ENCODE measurements at regions not wholly inside any gene's neighbourhood (a gene's known extent, or its start where the extent isn't known, plus 50 kb on each side); places are given as distances from the start of the nearest gene placed in this dataset.
A peak's percentile ranks its signal among the peaks of the same experiment; 100 is the strongest.

GRCh38 chr7:109545686-109546085, 976.0 kb downstream of the DNAJB9 start:
- Histone ChIP-seq H3K36me3 (no peaks in the 10 kb centered on the region), H3K9me3 (no peaks in the 10 kb centered on the region), H3K4me1 (no peaks in the 10 kb centered on the region), H3K27me3 (no peaks in the 10 kb centered on the region), H3K27ac (no peak overlapping the region), H3K4me3 (no peak overlapping the region)
- intact Hi-C loops (cut with DNase I): no loop called here
- TF ChIP-seq CTCF (IDR thresholded peaks at IDR 0.05): no peak
- ATAC-seq: no peak
- DNase-seq: no peak

- H3K4me1 ChIP-seq: no peaks in the 10 kb centered on the region
- no peak overlapping the region for H3K27ac ChIP-seq
- intact Hi-C loops (cut with DNase I): no loop called here
- TF ChIP-seq CTCF (IDR thresholded peaks at IDR 0.05): no peak
- H3K36me3 ChIP-seq: no peaks in the 10 kb centered on the region
- ATAC-seq: no peak
- DNase-seq: peak in 2 of 4 donors; percentile 29 to 37
- H3K4me3 ChIP-seq: no peak overlapping the region
- no peaks in the 10 kb centered on the region for H3K27me3 ChIP-seq
- H3K9me3 ChIP-seq: peaks cover 0 to 13% of the 10 kb centered on the region in 2 donors
Measured at GRCh38 chr7:109549471-109550193, 980.0 kb downstream of the DNAJB9 start.

GRCh38 chr7:109552017-109552416, 982.3 kb downstream of the DNAJB9 start:
- no peaks in the 10 kb centered on the region for H3K36me3 ChIP-seq
- intact Hi-C loops (cut with DNase I): no loop called here
- DNase-seq: peak in 1 of 4 donors; percentile 34

GRCh38 chr7:109577265-109577664, 1007.6 kb downstream of the DNAJB9 start:
- Histone ChIP-seq H3K4me3 (no peak overlapping the region), H3K27me3 (no peaks in the 10 kb centered on the region), H3K36me3 (no peaks in the 10 kb centered on the region), H3K9me3 (peaks cover 0 to 3% of the 10 kb centered on the region in 2 donors), H3K27ac (no peak overlapping the region), H3K4me1 (no peaks in the 10 kb centered on the region)
- DNase-seq (no peak), ATAC-seq (no peak)
- TF ChIP-seq CTCF (IDR thresholded peaks at IDR 0.05): no peak
- intact Hi-C loops (cut with DNase I): no loop called here

More at GRCh38 chr7:109552017-109552416, 982.3 kb downstream of the DNAJB9 start:
- TF ChIP-seq CTCF (IDR thresholded peaks at IDR 0.05): no peak
- ATAC-seq: no peak
- no peak overlapping the region for H3K27ac ChIP-seq
- no peaks in the 10 kb centered on the region for H3K27me3 ChIP-seq
- H3K9me3 ChIP-seq: peaks cover 0 to 23% of the 10 kb centered on the region in 2 donors
- H3K4me3 ChIP-seq: no peak overlapping the region
- H3K4me1 ChIP-seq: no peaks in the 10 kb centered on the region

GRCh38 chr7:109579901-109580300, 1010.2 kb downstream of the DNAJB9 start:
- H3K36me3 ChIP-seq: no peaks in the 10 kb centered on the region
- ATAC-seq: no peak

More at GRCh38 chr7:109579901-109580300, 1010.2 kb downstream of the DNAJB9 start:
- TF ChIP-seq CTCF (IDR thresholded peaks at IDR 0.05): no peak
- Histone ChIP-seq H3K9me3 (peaks cover 0 to 6% of the 10 kb centered on the region in 2 donors), H3K27me3 (no peaks in the 10 kb centered on the region), H3K4me3 (no peak overlapping the region), H3K27ac (no peak overlapping the region), H3K4me1 (no peaks in the 10 kb centered on the region)
- no peak for DNase-seq
- intact Hi-C loops (cut with DNase I): no loop called here
